ENCODE measurements at regions not wholly inside any gene's neighbourhood (a gene's known extent, or its start where the extent isn't known, plus 50 kb on each side); places are given as distances from the start of the nearest gene placed in this dataset.

GRCh38 chr6:166684866-166685265, 57.8 kb upstream of the RPS6KA2 start:
- no peak for TF ChIP-seq EZH2 (IDR thresholded peaks at IDR 0.05; ENCODE audit: insufficient read depth, poor library complexity, severe bottlenecking)
- TF ChIP-seq EZH2phosphoT487 (IDR thresholded peaks at IDR 0.05; ENCODE audit: insufficient read depth, low read depth), result no peak
